GM21723 (cell line): ENCODE measurements at regions not wholly inside any gene's neighbourhood (a gene's known extent, or its start where the extent isn't known, plus 50 kb on each side); places are given as distances from the start of the nearest gene placed in this dataset.

Experiments used
- ATAC-seq: cut with Tn5 transposase; IDR thresholded peaks from one replicate; pipeline ENCODE4 v1.9.1; 2021; ENCODE audit warnings: mild to moderate bottlenecking, moderate library complexity; ENCODE audit not compliant: unreplicated experiment

- no peak for ATAC-seq
These were observed 60.5 kb upstream of the ARRDC4 start for GRCh38 chr15:97899981-97900380.

GRCh38 chr15:97902140-97902780 lies 58.2 kb upstream of the ARRDC4 start:
- ATAC-seq, result no peak

GRCh38 chr15:97903560-97903959 lies 56.9 kb upstream of the ARRDC4 start:
- no peak for ATAC-seq

GRCh38 chr15:97903971-97904572 lies 56.4 kb upstream of the ARRDC4 start:
- no peak for ATAC-seq

GRCh38 chr15:97909291-97909891 lies 51.1 kb upstream of the ARRDC4 start:
- peak; percentile 93 for ATAC-seq
